ENCODE measurements at regions not wholly inside any gene's neighbourhood (a gene's known extent, or its start where the extent isn't known, plus 50 kb on each side); places are given as distances from the start of the nearest gene placed in this dataset.

DNA sequence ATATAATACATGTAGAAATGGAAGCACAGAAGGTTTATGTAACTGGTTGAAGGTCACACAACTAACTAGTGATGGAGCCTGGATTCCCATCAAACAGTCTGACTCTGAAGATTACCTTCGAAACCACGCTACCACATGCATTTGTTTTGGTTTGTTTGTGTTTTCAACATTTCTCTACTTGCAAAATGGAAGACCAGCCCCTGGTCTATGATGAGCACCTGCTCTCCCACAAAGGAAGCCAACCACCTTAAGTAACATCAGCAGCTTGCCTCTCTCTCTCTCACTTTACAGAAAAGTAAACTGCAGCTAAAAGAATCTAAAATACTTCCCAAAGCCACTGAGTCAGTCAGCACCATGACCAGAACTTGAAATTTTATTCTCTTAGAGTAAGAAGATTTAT lies 186.9 kb upstream of the TMPO start:
- Histone ChIP-seq H3K4me3 (ENCODE audit: low read depth, low read length, poor library complexity, severe bottlenecking) (no peak overlapping the region), H3K9ac (ENCODE audit: low read length) (no peak overlapping the region), H3F3A (ENCODE audit: insufficient read depth, low read length) (no peaks in the 10 kb centered on the region), H3K4me1 (ENCODE audit: insufficient read depth, low read length, severe bottlenecking) (no peaks in the 10 kb centered on the region), H3K27ac (ENCODE audit: low read depth, low read length, poor library complexity, severe bottlenecking) (no peak overlapping the region), H3K9me2 (ENCODE audit: low read depth, low read length) (no peaks in the 10 kb centered on the region), H3K36me3 (ENCODE audit: insufficient read depth, low read length) (no peaks in the 10 kb centered on the region), H3K4me2 (ENCODE audit: low read length) (no peak overlapping the region), H2AFZ (ENCODE audit: low read length) (no peak overlapping the region), H3K27me3 (ENCODE audit: insufficient read depth, low read length) (no peaks in the 10 kb centered on the region), H4K20me1 (ENCODE audit: insufficient read depth, low read length) (no peaks in the 10 kb centered on the region), H3K9me3 (ENCODE audit: low read length) (no peaks in the 10 kb centered on the region), H3K79me2 (ENCODE audit: insufficient read depth, low read length) (no peaks in the 10 kb centered on the region)
- no peak for TF ChIP-seq EZH2 (IDR thresholded peaks at IDR 0.05; ENCODE audit: borderline replicate concordance, low read length)
- no peak for TF ChIP-seq CTCF (IDR thresholded peaks at IDR 0.05; ENCODE audit: low read length)

DNA sequence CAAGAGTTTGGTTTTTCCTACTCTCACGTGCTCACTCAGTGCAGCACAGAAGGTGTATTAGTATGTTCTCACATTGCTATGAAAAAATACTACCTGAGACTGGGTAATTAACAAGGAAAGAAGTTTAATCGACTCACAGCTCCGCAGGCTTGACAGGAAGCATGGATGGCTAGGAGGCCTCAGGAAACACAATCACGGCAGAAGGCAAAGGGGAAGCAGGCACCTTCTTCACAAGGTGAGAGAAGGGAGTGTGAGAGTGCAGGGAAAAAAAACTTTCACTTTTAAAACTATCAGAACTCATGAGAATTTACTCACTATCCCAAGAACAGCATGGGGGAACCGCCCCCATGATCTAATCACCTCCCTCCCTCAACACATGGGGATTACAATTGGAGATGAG lies 185.8 kb upstream of the TMPO start:
- TF ChIP-seq EZH2 (IDR thresholded peaks at IDR 0.05; ENCODE audit: borderline replicate concordance, low read length), result no peak
- Histone ChIP-seq H3K4me2 (ENCODE audit: low read length) (no peak overlapping the region), H3K9ac (ENCODE audit: low read length) (no peak overlapping the region), H3K27ac (ENCODE audit: low read depth, low read length, poor library complexity, severe bottlenecking) (no peak overlapping the region), H2AFZ (ENCODE audit: low read length) (no peak overlapping the region), H3K4me3 (ENCODE audit: low read depth, low read length, poor library complexity, severe bottlenecking) (no peak overlapping the region), H3F3A (ENCODE audit: insufficient read depth, low read length) (no peaks in the 10 kb centered on the region), H3K79me2 (ENCODE audit: insufficient read depth, low read length) (no peaks in the 10 kb centered on the region), H3K36me3 (ENCODE audit: insufficient read depth, low read length) (no peaks in the 10 kb centered on the region), H4K20me1 (ENCODE audit: insufficient read depth, low read length) (no peaks in the 10 kb centered on the region), H3K9me3 (ENCODE audit: low read length) (no peaks in the 10 kb centered on the region), H3K27me3 (ENCODE audit: insufficient read depth, low read length) (no peaks in the 10 kb centered on the region), H3K4me1 (ENCODE audit: insufficient read depth, low read length, severe bottlenecking) (no peaks in the 10 kb centered on the region), H3K9me2 (ENCODE audit: low read depth, low read length) (no peaks in the 10 kb centered on the region)

- Histone ChIP-seq H3K36me3 (ENCODE audit: insufficient read depth, low read length) (no peaks in the 10 kb centered on the region), H3K79me2 (ENCODE audit: insufficient read depth, low read length) (no peaks in the 10 kb centered on the region), H3K27me3 (ENCODE audit: insufficient read depth, low read length) (no peaks in the 10 kb centered on the region), H3K9me2 (ENCODE audit: low read depth, low read length) (no peaks in the 10 kb centered on the region), H3K4me1 (ENCODE audit: insufficient read depth, low read length, severe bottlenecking) (no peaks in the 10 kb centered on the region), H3K4me3 (ENCODE audit: low read depth, low read length, poor library complexity, severe bottlenecking) (no peak overlapping the region), H4K20me1 (ENCODE audit: insufficient read depth, low read length) (no peaks in the 10 kb centered on the region), H2AFZ (ENCODE audit: low read length) (no peak overlapping the region), H3K4me2 (ENCODE audit: low read length) (no peak overlapping the region), H3F3A (ENCODE audit: insufficient read depth, low read length) (no peaks in the 10 kb centered on the region), H3K9ac (ENCODE audit: low read length) (no peak overlapping the region), H3K9me3 (ENCODE audit: low read length) (no peaks in the 10 kb centered on the region), H3K27ac (ENCODE audit: low read depth, low read length, poor library complexity, severe bottlenecking) (no peak overlapping the region)
- no peak for TF ChIP-seq EZH2 (IDR thresholded peaks at IDR 0.05; ENCODE audit: borderline replicate concordance, low read length)
- TF ChIP-seq CTCF (IDR thresholded peaks at IDR 0.05; ENCODE audit: low read length), result no peak
Observed at GRCh38 chr12:98332642-98333041, 182.7 kb upstream of the TMPO start.

- Histone ChIP-seq H3K27ac (ENCODE audit: low read depth, low read length, poor library complexity, severe bottlenecking) (no peak overlapping the region), H3K9ac (ENCODE audit: low read length) (no peak overlapping the region), H3K9me2 (ENCODE audit: low read depth, low read length) (no peaks in the 10 kb centered on the region), H3K36me3 (ENCODE audit: insufficient read depth, low read length) (no peaks in the 10 kb centered on the region), H3K9me3 (ENCODE audit: low read length) (no peaks in the 10 kb centered on the region), H3K79me2 (ENCODE audit: insufficient read depth, low read length) (no peaks in the 10 kb centered on the region), H3K27me3 (ENCODE audit: insufficient read depth, low read length) (no peaks in the 10 kb centered on the region), H3K4me2 (ENCODE audit: low read length) (no peak overlapping the region), H3F3A (ENCODE audit: insufficient read depth, low read length) (no peaks in the 10 kb centered on the region), H3K4me1 (ENCODE audit: insufficient read depth, low read length, severe bottlenecking) (no peaks in the 10 kb centered on the region), H3K4me3 (ENCODE audit: low read depth, low read length, poor library complexity, severe bottlenecking) (no peak overlapping the region), H2AFZ (ENCODE audit: low read length) (no peak overlapping the region), H4K20me1 (ENCODE audit: insufficient read depth, low read length) (no peaks in the 10 kb centered on the region)
- no peak for TF ChIP-seq CTCF (IDR thresholded peaks at IDR 0.05; ENCODE audit: low read length)
- no peak for TF ChIP-seq EZH2 (IDR thresholded peaks at IDR 0.05; ENCODE audit: borderline replicate concordance, low read length)
Observed at GRCh38 chr12:98334768-98335167, 180.6 kb upstream of the TMPO start.
